ENCODE measurements at regions not wholly inside any gene's neighbourhood (a gene's known extent, or its start where the extent isn't known, plus 50 kb on each side); places are given as distances from the start of the nearest gene placed in this dataset.

- Histone ChIP-seq H3K56ac (ENCODE audit: extremely low read depth, insufficient read depth, low read length) (no peak overlapping the region), H3K79me1 (ENCODE audit: low read depth in 1 of 2, low read length in 2 of 2) (no peaks in the 10 kb centered on the region), H3K18ac (ENCODE audit: low read depth, low read length) (no peak overlapping the region), H2BK120ac (ENCODE audit: low read depth, low read length) (no peak overlapping the region), H2AFZ (replicated peaks; ENCODE audit: low read length, poor library complexity) (no peak overlapping the region), H4K8ac (ENCODE audit: low read depth in 2 of 2, low read length in 2 of 2) (no peak overlapping the region), H4K5ac (ENCODE audit: low read depth, low read length) (no peak overlapping the region), H4K20me1 (ENCODE audit: insufficient read depth, low read length) (no peaks in the 10 kb centered on the region), H3K4me2 (ENCODE audit: low read depth, low read length) (no peak overlapping the region), H3K9me3 (ENCODE audit: control insufficient read depth, insufficient read depth, low read length) (no peaks in the 10 kb centered on the region), H2BK5ac (ENCODE audit: low read depth, low read length, poor library complexity, severe bottlenecking) (no peak overlapping the region), H3K4ac (ENCODE audit: low read depth, low read length) (no peak overlapping the region), H3K9me1 (ENCODE audit: insufficient read depth, low read length) (no peaks in the 10 kb centered on the region), H3K9ac (ENCODE audit: low read depth, low read length) (no peak overlapping the region), H3K36me3 (ENCODE audit: control insufficient read depth, insufficient read depth, low read length) (no peaks in the 10 kb centered on the region), H4K91ac (ENCODE audit: insufficient read depth, low read depth, low read length) (no peak overlapping the region), H2BK15ac (ENCODE audit: low read depth, low read length) (no peak overlapping the region), H3K27me3 (ENCODE audit: control insufficient read depth, insufficient read depth, low read length) (no peaks in the 10 kb centered on the region), H2AK5ac (ENCODE audit: low read depth, low read length) (no peak overlapping the region), H3K14ac (replicated peaks; ENCODE audit: low read depth, low read length) (no peak overlapping the region), H2BK20ac (ENCODE audit: low read depth, low read length) (no peak overlapping the region), H3K27ac (ENCODE audit: insufficient read depth, low read length) (no peak overlapping the region), H3K23ac (ENCODE audit: low read depth, low read length) (no peak overlapping the region), H2AK9ac (replicated peaks; ENCODE audit: low read depth, low read length, poor library complexity) (no peak overlapping the region), H3K4me1 (ENCODE audit: control insufficient read depth, insufficient read depth, low read length) (no peaks in the 10 kb centered on the region), H3K4me3 (ENCODE audit: insufficient read depth, low read depth, low read length) (no peak overlapping the region)
- no peak for DNase-seq
- no peak for ATAC-seq (ENCODE audit: low read depth)
- ChIA-PET POLR2A (ENCODE audit: unreplicated experiment) (no interaction called here), CTCF (no interaction called here)
- dilution Hi-C loops (cut with HindIII; ENCODE audit: low sequenced_read_pairs, unreplicated experiment) (no loop called here), intact Hi-C loops (cut with micrococcal nuclease) (no loop called here), in situ Hi-C loops (cut with MboI; ENCODE audit: low sequenced_read_pairs) (no loop called here)
- no peak for TF ChIP-seq CTCF (conservative IDR thresholded peaks at IDR 0.05; ENCODE audit: low read depth, low read length)
- TF ChIP-seq MAFK (IDR thresholded peaks at IDR 0.05; ENCODE audit: low read depth, low read length): peak; percentile 90
- BruUV-seq (replicated peaks): no TSS peak
- WGBS, 2 experiments (ENCODE audit: extremely low coverage in 2 of 2, insufficient read length in 1 of 2): 80% methylated on average over 1 of the region's 2 CpGs; no CpG with 5 or more reads in 1 of the 2 experiments
Observed at GRCh38 chr6:23306251-23306950, 737.0 kb downstream of the HDGFL1 start.
